Colonic mucosa (tissue), 4 donors: ENCODE measurements at regions not wholly inside any gene's neighbourhood (a gene's known extent, or its start where the extent isn't known, plus 50 kb on each side); places are given as distances from the start of the nearest gene placed in this dataset.

Source experiments
- DNase-seq: peaks from one replicate; pipeline ENCODE4 v3.0.0-alpha.2; 2020
- H3K27ac ChIP-seq: fragments of 200-600 bp; one replicate; pipeline ENCODE4 v1.8.0; 2021
- H3K27me3 ChIP-seq: fragments of 200-600 bp; one replicate; pipeline ENCODE4 v1.8.0; 2021
- H3K36me3 ChIP-seq: fragments of 200-600 bp; one replicate; pipeline ENCODE4 v1.8.0; 2021
- H3K4me1 ChIP-seq: fragments of 200-600 bp; one replicate; pipeline ENCODE4 v1.8.0; 2021; ENCODE audit warnings: mild to moderate bottlenecking
- H3K4me3 ChIP-seq: fragments of 200-600 bp; one replicate; pipeline ENCODE4 v1.8.0; 2021
- H3K9ac ChIP-seq, 2 donors: one replicate each; pipeline ENCODE4 v1.7.0; 2013; ENCODE audit warnings: control low read depth in 2 of 2, low read depth in 2 of 2, low read length in 2 of 2
- H3K9me3 ChIP-seq: fragments of 200-600 bp; one replicate; pipeline ENCODE4 v1.8.0; 2021
- intact Hi-C: fragments of 100-400 bp; cut with DNase I; formaldehyde crosslinking; loops from one replicate; pipeline ENCODE4 v1.14.1; 2022
- TF ChIP-seq, protein P1 (sequence below): fragments of 200-600 bp; IDR thresholded peaks from one replicate; pipeline ENCODE4 v1.8.0; 2022; ENCODE audit warnings: antibody characterized with exemption, mild to moderate bottlenecking
- donor health status: healthy.
- donor health status: DM: no; HTN: no; CAD: no.
- donor health status: DM: no; HTN: no; CAD: no.

DNA sequence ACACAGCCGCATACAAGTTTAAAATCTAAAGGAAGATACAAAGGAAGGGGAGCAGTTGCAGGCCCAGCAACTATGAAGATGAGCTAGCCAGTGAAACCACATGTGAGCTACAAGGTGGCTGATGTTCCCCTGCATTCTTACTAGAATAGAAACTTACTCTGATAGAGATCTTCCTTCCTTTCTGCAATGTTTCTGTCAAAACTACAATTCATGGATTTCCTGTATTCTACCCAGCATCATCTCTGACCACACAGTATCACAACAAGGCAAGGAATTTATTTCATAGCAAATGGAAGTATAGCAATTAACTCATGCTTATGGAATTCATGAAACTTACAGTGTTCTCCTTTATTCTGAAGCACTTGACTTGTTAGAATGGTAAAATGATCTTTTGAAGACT, 68.7 kb upstream of the AASS start:
- intact Hi-C loops: loop anchor here (10.0 kb wide), 1 partner anchor 942 kb away; no protein-coding TSS in a partner anchor
- no peaks in the 10 kb centered on the region for H3K9me3 ChIP-seq
- TF ChIP-seq, protein P1, sequence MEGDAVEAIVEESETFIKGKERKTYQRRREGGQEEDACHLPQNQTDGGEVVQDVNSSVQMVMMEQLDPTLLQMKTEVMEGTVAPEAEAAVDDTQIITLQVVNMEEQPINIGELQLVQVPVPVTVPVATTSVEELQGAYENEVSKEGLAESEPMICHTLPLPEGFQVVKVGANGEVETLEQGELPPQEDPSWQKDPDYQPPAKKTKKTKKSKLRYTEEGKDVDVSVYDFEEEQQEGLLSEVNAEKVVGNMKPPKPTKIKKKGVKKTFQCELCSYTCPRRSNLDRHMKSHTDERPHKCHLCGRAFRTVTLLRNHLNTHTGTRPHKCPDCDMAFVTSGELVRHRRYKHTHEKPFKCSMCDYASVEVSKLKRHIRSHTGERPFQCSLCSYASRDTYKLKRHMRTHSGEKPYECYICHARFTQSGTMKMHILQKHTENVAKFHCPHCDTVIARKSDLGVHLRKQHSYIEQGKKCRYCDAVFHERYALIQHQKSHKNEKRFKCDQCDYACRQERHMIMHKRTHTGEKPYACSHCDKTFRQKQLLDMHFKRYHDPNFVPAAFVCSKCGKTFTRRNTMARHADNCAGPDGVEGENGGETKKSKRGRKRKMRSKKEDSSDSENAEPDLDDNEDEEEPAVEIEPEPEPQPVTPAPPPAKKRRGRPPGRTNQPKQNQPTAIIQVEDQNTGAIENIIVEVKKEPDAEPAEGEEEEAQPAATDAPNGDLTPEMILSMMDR: no peak
- no peak overlapping the region for H3K4me3 ChIP-seq
- no peaks in the 10 kb centered on the region for H3K36me3 ChIP-seq
- no peaks in the 10 kb centered on the region for H3K27me3 ChIP-seq
- no peaks in the 10 kb centered on the region for H3K4me1 ChIP-seq
- no peak for DNase-seq
- H3K9ac ChIP-seq: no peak overlapping the region
- no peak overlapping the region for H3K27ac ChIP-seq

DNA sequence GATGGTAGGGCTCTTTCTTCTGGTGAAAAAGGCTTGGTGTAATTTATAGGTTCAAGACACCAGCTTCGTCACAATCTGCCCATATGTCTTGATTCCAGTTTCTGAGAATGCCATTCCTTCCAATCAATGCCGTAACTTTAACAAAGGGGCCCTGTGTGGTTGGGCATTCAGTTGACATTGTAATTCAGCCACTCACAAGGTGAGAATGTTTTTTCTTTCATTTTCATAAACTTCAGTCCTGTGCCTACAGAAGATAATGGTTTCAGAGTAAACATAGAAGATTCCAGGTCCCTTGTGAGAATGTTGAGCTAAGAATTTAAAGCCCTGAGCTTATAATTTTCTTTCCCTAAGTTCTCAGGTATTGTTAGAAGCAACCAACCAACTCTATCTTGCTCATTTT, 67.3 kb upstream of the AASS start:
- Histone ChIP-seq H3K27ac (no peak overlapping the region), H3K27me3 (no peaks in the 10 kb centered on the region), H3K36me3 (no peaks in the 10 kb centered on the region), H3K9me3 (no peaks in the 10 kb centered on the region), H3K4me3 (no peak overlapping the region), H3K9ac (no peak overlapping the region), H3K4me1 (no peaks in the 10 kb centered on the region)
- intact Hi-C loops: loop anchor here (10.0 kb wide), 1 partner anchor 943 kb away; no protein-coding TSS in a partner anchor
- DNase-seq: no peak
- TF ChIP-seq, protein P1: no peak

DNA sequence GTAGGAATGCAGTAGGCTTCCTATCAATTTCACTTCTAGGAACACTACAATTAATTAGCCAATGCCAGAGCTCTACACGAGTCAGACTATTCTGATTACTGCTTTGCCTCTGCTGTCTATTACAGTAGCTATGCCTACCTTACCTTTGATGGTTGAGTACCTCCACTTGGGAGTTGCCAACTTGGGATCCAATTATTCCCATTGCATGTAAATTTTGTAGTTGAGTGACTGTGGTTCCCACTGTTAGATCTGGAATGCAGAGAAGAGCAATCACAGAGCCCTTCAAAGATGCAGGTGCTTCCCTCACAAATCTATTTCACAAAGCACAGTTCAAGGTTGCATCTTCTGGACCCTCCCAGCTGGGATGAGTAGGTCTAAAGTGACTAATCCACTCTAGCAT, 62.9 kb upstream of the AASS start:
- intact Hi-C loops: no loop called here
- Histone ChIP-seq H3K9me3 (no peaks in the 10 kb centered on the region), H3K9ac (no peak overlapping the region), H3K27ac (no peak overlapping the region), H3K36me3 (no peaks in the 10 kb centered on the region), H3K27me3 (no peaks in the 10 kb centered on the region), H3K4me1 (no peaks in the 10 kb centered on the region), H3K4me3 (no peak overlapping the region)
- TF ChIP-seq, protein P1: no peak
- no peak for DNase-seq

DNA sequence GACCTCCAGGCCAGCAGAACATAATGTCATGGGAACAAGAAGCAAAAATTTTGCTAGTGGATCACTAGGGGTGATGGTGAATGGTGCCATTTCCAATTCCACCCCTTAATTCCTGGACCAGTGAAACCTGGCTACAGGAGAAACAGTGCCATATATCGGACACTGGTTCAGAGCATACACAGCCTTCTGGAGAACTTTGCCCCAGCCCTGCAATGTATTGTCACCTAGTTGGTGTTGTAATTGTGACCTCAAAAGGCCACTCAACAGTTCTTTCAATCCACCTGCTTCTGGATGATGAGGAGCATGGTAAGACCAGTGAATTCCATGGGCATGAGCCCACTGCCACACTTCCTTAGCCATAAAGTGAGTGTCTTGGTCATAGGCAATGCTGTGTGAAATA, 59.8 kb upstream of the AASS start:
- TF ChIP-seq, protein P1: no peak
- no peaks in the 10 kb centered on the region for H3K36me3 ChIP-seq
- no peaks in the 10 kb centered on the region for H3K4me1 ChIP-seq
- no peak overlapping the region for H3K9ac ChIP-seq
- H3K9me3 ChIP-seq: no peaks in the 10 kb centered on the region
- no peak for DNase-seq
- no peak overlapping the region for H3K27ac ChIP-seq
- intact Hi-C loops: no loop called here
- H3K27me3 ChIP-seq: no peaks in the 10 kb centered on the region
- no peak overlapping the region for H3K4me3 ChIP-seq

DNA sequence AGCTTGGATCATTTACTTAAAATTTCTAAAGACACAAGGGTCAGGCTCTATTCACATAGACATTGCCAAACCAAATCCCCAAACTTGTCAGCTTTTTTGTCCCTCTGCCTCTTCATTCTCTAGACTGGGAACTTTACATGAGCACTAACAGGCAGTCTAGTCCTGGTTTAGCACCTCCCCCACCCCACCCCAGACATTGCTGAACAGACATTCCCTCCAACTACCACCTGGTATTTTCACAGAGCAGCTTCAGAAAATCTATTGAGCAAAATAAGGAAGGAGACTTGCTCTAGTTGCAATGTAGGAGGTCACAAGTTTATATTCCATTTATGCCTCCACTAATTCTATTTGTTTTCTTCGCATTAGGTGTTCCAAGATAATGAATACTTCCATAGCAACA, 56.8 kb upstream of the AASS start:
- no peak overlapping the region for H3K9ac ChIP-seq
- intact Hi-C loops: no loop called here
- H3K27ac ChIP-seq: no peak overlapping the region
- H3K36me3 ChIP-seq: no peaks in the 10 kb centered on the region
- no peaks in the 10 kb centered on the region for H3K27me3 ChIP-seq
- H3K4me3 ChIP-seq: no peak overlapping the region
- TF ChIP-seq, protein P1: no peak
- no peaks in the 10 kb centered on the region for H3K4me1 ChIP-seq
- no peak for DNase-seq
- no peaks in the 10 kb centered on the region for H3K9me3 ChIP-seq

DNA sequence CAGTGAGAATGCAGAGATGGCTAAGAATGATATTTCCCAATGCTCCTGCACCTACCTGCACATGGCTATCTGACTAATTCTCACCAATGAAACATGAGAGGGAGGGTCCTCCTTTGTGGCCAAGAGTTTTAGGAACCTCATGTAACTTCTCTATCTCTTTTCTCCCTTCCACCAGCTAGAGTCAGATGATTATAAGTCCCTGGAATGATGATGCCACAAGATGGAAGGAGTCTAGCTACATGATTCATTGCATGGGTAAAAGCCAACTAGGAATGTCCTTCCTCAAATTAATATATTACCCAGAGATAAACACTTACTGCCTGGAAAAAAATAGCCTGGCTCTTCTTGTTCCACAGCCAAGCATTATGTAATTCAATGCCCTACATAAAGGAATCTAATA, 55.1 kb upstream of the AASS start:
- no peak overlapping the region for H3K27ac ChIP-seq
- H3K9ac ChIP-seq: no peak overlapping the region
- H3K36me3 ChIP-seq: no peaks in the 10 kb centered on the region
- H3K9me3 ChIP-seq: no peaks in the 10 kb centered on the region
- H3K4me1 ChIP-seq: no peaks in the 10 kb centered on the region
- no peak overlapping the region for H3K4me3 ChIP-seq
- TF ChIP-seq, protein P1: no peak
- no peaks in the 10 kb centered on the region for H3K27me3 ChIP-seq
- intact Hi-C loops: no loop called here
- DNase-seq: no peak
